ENCODE measurements at regions not wholly inside any gene's neighbourhood (a gene's known extent, or its start where the extent isn't known, plus 50 kb on each side); places are given as distances from the start of the nearest gene placed in this dataset.

DNA sequence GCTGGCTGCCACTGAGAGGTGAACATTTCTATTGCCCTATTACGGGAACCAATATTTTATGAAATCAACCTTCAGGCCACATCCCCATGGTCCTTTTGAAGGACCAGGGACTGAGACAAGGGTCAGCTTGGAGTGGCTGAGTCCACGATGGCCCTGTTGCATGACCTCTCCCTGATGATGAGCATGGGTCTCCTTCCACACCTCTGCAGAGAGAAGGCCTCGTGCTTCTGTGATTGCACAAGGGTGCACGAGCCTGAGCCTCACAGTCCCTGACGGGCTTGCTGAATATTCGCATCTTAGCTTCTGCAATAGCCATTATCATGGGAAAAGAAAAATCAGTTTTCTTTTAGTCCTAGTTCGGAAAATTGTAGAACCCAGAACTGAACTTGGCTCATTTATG, 255.0 kb upstream of the IRX2 start:
- no peak for DNase-seq

DNA sequence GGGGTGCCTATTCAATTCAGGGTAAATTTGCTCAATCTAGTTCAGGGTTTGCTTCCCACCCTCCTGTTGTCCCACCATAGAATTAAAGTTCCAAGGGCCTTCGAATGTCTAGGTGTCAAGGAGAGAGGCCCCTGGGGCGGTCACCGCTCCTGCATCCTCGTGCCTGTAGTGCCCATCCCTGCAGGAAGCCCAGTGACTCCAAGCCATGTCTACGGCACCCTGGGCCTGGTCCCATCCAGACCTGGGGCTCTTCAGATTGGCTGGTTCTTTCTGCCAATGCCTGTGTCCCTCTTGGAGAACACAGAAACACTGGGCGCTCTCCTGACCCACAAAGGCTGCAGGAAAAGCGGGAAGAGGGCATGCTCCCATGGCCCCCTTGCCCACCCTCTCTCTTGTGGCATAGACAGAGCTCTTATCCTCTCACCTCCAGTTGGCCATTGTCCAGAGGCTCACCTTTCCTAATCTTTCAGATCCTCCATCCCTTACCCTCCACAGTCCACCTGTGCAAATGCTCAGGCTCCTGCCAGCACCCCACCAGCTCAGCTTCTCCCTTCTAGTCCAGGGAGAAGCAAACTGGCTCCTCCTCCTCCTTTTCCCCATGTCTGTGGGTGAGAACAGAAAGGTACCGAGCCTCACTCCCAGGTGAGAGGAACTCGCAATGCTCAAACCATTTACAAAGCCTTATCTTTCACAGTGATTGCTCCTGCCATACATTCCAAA, 253.0 kb upstream of the IRX2 start:
- DNase-seq = no peak

DNA sequence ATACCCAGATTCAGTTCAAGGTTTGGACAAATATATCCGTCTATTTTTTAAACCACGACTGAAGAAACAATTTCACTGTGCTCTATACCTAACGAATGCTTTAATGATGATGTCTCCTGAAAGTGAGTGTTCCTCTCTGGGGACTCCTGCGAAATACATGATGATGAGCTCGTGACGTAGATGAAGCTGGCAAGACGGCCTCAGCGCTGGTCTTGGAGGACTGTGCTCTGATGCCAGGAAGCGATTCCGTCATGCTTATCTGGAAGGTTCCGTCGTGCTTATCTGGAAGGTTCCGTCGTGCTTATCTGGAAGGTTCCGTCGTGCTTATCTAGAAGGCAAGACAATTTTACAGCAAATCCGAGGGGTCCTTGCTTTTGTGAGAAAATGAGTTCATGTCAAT, 250.8 kb upstream of the IRX2 start:
- no peak for DNase-seq

DNA sequence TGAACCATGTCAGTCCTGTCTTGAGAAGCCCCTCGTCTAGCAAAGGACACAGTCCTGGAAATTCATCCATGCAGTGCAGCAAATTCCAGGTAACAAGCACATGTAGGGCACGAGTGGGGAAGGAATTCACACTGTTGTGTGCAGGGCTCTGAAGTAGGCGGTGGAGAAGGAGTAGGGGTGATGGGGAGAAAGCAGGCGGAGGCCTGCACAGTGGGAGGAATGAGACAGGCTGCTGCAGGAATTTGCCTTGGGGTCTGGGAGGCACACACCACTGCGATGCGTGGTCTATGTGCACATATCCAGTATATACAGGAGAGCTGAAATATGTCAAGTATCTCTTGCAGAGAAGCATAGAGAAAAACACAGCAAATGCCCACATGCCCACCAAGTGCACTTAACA, 249.2 kb upstream of the IRX2 start:
- no peak for DNase-seq

DNA sequence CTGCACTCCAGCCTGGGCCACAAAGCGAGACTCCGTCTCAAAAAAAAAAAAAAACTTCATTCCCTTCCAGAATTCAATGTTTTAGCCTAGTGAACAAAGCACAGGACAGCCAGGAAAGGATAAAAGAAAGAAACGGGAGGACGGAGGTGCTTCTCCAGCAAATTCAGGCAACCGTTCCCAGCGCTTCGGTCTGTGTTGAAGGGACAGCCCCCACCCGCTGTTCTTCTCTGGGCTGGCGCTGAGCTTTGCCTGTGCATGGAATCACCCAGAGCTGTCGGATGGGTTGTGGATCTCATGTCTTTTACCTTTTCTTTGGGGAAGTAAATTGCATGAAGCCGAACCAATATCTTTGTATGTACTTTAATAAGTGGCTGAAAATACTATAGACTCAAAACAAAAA, 248.4 kb upstream of the IRX2 start:
- no peak for DNase-seq

DNA sequence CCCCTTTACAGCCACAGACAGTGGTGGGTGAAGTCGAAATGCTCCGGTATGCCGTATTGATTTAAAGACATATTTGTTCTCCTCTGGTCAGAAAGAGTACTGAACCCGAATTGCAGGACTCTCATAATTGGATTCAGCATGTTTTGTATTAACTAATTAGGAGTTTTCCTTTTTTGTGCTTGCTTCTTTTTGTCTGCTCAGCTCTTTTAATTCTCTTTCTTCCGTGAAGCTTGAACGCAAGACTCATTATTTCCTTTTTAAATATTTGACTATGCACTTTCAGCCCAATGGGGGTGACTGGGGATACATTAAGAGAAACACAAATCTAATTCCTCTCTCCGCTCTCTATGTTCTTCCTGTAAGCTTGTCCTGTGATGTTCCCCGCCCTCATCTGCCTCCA, 246.6 kb upstream of the IRX2 start:
- no peak for DNase-seq

DNA sequence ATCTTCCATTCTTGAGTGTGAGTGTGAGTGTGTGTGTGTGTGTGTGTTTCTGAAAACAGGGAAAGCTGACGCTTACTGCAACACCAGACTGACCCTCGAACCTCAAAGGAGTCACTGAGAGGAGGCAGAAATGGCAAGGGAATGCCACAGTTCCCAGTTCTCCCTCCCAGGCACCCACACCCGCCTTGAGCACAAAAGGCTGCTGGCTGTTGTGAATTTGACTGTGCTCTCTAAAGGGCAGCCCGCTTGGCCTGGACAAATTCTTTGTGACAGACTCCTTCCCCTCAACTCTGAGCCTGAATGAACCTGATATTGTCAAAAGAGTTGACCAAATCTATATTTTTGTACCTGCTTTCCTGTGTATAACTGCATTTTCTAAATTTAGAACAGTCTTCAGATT, 245.7 kb upstream of the IRX2 start:
- no peak for DNase-seq

DNA sequence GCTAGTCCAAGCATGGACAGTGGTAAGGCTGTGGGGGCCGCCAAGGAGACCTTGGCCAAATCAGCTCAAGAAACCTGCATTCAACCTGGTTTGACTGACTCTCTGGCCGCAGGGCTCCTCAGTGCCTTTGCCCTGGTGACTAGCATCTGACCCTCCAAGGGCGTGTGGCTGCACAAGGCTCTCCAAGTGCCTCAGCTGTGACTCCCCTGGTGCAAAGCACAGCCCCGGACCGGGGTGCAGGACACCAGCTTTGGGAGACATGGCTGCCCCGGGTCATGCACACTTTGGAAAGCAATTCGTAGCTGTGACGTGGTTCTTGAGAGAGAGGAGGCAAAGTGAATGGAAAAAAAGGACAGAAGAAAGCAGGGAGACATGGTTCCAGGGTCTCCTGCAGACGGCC, 245.2 kb upstream of the IRX2 start:
- no peak for DNase-seq

DNA sequence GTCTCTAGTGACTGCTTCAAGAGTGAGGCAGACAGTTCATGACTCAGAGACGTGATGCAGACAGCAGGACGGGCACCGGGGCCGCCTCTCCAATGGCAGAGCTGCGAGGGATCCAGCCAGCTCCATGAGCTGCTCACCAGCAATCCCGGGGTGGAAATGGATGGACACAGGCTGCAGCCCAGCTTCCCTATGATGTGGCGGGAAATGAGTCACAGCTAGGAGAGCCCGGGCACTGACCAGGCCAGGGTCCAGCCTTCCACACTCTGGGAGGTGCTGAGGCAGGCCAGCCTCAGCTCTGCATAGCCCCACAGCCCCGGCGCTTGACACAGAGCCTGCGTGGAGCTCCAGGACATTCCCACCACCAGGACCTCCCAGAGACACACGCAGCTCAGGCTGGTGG, 244.8 kb upstream of the IRX2 start:
- DNase-seq = no peak

DNA sequence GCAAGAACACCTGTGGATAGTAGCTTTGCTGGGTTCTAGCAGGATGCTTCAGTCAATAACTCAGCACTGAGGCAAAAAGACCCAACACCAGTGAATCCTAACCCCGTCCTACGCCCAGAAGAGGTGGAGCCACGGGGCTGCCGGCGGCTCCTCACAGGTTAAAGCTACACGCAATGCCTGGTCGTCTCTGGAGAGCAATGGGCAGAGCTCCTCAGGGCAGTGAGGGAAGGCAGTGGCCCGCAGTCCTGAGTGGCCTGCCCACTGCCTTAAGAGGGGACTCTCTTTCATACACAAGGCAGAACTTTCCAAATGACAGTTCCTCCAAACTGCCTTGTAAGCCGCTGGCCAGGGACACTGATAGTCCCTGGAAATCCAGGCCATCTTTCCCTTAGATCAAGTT, 244.2 kb upstream of the IRX2 start:
- no peak for DNase-seq

DNA sequence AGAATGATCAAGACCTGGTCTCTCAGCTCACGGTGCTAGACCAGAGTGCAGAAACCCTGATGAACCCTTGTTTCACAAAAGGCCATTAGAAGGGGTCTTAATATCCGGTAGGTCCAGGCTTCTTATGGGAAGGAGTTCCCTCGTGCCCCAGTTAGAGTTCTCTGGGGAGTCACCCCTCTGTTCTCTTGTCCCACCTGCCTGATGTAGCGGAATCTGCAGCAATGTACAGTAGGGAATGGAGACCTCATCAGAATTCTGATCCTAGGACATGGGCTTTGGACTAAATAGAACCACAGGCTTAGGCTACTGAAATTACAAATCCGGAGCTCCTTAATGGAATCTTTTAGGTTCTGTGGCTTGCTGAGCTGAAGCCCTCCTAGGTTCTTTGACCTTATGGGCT, 243.6 kb upstream of the IRX2 start:
- DNase-seq = no peak

DNA sequence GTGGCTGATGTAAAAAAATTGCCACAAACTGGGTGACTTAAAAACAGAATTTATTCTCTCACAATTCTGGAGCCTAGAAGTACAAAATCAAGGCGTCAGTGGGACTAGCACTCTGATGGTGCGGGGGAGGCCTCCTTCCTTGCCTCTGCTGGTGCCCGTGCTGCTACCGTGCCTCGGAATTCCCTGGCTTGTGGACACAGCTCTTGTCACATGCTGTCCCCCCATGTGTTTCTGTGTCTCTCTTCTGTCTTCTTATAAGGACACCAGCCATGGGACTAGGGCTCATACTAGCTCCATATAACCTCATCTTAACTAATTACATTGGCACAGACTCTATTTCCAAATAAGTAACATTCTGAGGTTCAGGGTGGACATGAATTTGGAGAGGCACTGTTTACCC, 242.3 kb upstream of the IRX2 start:
- no peak for DNase-seq

DNA sequence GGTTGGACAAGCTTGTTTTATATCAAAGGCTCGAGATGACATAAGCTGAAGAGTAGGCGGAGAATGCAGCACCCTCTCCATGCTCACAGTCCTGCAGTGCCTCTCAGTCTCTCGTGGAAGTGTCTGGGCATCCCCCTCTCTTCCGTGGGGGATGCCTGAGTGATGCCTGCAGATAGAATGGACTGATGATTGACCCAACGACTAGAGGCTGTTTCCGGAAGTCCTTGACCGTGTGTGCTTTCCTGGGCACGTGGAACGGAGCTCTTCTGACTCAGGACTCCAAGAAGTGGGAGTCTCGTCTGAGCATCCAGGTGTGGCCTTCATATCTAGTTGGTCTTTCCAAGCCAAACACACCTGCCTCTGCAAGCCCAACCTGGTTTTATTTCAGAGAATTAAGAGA, 241.8 kb upstream of the IRX2 start:
- DNase-seq = no peak

DNA sequence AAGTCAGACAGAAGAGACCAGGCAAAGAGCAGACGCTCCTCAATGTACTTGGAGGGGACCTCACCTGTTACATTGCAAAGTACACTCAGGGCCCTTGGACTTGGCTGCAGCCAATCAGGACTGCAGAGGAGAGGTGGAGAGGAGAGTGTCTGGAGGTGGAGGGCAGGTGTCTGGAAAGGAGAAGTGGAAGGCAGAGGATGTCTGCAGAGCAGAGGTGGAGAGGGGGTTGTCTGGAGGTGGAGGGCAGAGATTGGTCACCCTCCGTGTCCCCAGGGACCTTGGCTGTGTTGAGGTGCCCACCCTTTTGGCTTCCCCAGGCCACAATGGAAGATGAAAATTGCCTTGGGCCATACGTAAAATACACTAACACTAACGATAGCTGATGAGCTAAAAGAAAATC, 241.3 kb upstream of the IRX2 start:
- DNase-seq = no peak

DNA sequence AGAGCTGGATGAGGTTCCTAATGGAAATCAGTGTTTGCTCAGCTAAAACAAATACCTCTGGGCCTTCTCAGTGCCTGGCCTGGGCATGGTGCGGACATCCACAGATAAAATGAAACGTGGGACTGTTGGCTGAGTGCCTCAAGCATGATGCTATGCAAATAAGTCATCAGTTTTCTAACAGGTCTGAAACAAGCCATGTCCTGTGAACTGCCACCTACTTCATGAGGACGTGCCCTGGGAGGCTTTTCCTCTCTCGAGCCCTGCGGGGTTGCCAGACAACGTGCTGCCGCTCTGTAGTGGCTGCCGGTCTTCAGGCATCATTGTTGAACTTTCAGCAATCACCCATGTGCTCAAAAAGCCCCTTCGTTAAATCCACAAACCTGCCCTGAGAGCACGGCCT, 240.4 kb upstream of the IRX2 start:
- no peak for DNase-seq

DNA sequence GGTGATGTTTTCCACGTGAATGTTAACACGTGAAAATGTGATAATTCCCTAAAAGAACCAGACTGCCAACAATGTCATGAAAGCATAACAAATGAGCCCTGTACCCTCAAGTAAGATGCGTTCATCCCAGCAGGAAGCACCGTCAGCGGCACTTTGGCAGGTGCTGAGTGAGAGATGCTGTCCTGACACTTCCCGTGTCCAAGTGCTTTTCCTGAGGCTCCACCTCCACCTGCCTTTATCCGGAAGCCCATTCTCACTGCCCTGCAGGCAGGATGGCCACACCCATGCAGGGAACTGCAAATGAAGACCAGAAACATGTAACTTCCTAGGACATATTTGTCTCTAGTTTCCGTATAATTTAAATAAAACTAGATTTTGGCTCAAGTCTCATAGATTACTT, 238.0 kb upstream of the IRX2 start:
- no peak for DNase-seq

DNA sequence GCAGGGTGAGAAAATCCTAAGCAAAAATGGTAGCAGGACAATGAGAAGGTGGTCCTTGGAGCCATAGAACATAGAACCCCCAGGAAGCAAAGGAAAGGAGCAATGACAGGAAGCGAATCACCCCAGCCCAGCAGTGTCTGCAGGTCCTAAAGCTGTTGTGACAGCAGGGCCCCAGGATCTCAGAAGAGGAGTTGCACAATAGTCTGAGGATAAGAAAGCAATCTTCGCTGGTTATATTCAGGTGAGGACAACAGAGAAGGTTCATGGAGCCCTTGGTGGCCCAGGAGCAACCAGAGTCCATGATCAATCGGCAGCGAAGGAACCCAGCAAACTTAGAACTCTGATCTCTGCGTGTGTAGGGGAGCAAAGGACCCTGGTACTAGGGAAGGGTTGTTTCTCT, 234.8 kb upstream of the IRX2 start:
- DNase-seq = no peak

DNA sequence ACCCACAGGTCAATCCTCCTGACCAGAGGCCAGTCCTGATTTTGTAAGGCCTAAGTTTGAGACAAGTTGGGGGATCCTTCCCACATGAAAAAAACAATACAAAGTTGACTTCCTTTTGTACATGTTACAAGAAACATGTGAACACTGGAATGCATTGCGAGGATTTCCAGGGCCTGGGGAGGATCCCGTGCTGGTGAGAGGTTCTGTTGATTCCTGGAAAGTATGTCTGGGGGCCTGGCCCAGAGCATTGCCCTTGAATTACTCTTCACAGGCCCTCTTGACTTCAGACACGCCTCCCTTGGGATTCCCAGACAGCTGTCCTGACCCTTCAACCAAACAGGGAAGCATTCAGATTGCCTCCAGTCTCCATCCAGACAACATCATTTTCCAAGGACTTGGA, 234.2 kb upstream of the IRX2 start:
- DNase-seq = no peak

DNA sequence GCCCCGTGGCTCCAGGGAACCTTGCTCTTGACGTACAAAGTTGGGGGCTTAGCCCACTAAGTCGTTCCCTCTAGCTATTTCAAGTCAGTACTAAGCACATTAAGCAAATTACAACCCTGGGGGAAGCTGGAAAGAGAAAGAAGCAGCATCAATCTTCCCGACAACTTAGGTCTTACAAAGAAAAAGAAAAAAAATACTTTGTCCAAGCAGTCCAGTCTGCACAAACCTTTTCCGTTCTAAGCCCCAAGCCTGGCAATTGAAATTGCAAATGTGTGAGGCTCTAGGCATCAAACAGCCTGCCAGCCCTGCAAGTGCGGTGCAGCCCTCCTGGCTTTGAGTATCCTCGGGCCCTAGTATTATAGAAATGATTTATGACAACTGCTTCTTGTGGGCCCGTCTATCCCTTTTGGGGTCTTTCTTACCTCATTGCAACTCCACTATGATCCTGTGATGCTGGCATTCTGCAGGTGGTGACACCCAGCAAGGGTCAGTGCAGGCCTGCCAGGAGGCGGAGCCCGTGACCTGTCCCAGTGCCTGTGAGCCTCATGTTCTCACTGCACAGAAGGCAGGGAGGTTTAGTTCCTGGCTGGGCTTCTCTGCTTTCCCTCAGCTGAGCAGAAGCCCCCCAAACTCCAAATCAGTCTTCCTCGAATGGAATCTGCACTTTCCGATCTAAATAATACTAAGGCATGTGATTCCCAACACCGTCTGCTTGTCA, 232.3 kb upstream of the IRX2 start:
- DNase-seq = no peak

DNA sequence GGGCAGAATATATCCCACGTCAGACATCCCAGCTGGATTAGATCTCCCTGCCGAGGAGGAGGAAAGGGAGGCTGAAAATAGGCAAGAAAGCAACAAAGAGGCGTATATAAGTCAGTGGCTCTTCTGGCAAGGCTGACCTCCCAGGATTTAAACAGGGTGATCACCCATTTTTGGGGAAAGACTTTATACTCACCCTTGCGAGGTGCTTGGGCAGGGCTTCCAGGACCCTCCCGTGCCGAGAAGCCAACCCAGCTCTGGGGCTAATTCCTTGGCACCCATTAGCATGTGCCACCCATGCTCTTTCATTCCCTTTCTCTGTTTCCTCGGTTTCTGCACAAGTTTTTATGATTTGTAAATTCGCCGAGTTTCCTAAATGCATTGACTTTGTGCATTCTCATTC, 230.2 kb upstream of the IRX2 start:
- no peak for DNase-seq

DNA sequence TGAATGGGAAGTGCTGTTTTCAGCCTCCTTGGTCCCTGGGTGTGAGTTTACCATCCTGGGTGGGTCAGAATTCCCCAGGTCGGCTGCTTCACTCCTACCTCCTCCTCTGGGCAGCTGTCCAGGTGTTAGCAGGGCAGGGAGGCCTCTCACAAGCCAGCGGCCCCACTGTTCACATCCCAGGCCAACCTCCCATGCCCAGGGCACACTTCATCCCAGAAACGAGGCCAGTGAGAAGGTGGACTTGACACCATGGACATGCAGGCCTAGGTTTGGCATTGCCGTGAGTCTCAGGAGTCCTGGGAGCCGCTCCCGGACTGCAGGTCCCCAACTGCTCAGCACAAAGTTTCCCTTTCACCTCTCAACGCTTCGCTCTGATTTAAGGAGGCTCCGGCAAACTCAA, 229.6 kb upstream of the IRX2 start:
- no peak for DNase-seq

DNA sequence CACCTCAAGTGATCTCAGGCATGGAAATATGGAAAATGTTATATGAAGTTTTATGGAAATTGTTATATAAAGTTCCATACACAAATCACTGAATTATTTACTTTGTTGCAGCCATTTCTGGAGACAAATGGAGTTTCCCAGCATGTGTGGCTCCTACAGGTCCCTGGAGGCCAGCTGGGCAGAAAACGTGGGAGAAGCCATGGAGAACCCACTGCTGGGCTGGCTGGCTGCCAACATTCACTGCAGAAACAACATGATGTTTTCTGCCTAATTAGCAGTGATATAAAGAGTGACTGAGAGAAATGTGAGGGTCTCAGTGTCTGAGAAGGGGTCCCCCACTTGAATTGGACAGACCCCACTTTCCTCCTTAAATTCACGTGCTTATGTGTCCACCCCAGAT, 208.8 kb upstream of the IRX2 start:
- DNase-seq = no peak

DNA sequence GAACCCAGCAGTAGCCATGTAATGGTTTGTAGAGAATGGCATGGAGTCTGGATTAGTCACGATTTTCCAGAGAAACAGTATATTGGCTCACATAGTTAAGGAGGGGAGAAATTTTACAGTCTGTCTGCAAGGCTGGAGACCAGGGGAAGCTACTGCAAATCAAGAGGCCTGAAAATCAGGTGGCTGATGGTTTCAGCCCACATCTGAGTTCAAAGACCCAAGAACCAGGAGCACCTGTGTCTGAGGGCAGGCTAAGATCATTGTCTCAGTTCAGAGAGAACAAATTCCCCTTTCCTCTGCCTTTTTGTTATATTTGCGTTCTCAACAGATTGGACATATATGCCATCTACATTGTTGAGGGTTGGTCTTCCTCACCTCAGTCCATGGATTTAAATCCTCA, 207.5 kb upstream of the IRX2 start:
- no peak for DNase-seq

DNA sequence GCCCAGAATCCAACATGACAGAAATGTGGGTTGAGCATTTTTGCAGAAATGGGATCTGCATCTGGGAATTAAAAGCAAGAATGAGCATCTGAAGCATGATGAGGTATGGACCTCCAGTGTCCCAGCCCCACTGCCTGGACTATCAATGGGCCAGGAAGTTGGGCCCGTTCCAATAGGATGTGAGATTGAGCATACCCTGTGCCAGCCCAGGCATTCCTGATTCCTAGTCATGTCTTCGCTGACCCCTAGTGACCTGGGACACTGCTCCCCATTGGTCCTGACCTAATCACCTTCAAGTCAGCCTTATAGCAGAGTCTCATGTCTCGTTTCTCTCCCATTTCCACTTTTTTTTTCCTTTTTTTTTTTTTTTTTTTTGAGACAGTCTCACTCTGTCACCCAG, 197.4 kb upstream of the IRX2 start:
- no peak for DNase-seq

DNA sequence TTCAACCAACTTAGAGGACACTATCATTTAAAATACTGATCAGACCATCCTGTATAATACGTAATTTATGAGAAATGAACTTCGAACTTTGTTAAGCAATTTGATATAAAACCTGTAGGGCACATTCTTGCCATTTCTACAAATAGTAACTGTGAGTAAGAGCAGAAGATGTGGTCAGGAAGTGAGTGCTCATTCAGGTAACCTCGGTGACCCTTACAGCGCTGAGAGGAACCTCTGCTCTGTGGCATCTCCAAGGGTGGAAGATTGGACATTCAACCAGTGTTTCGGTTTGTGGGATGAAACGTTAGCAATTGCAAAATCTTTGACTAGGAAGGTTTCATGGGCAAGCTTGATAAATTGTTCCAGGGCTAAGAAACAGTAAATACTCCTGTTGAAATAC, 194.8 kb upstream of the IRX2 start:
- no peak for DNase-seq

All from activated CD4-positive, alpha-beta T cell treated with anti-CD3 and anti-CD28 coated beads for 4 hours (primary cell).